GM23248 (cell line): ENCODE measurements at regions not wholly inside any gene's neighbourhood (a gene's known extent, or its start where the extent isn't known, plus 50 kb on each side); places are given as distances from the start of the nearest gene placed in this dataset.

Experiments
- EZH2 ChIP-seq: fragments of 200-600 bp; sonication (generic); IDR thresholded peaks from 2 replicates; pipeline ENCODE4 v1.6.1; 2018; ENCODE audit warnings: antibody characterized with exemption, mild to moderate bottlenecking; ENCODE audit not compliant: insufficient read depth, poor library complexity, severe bottlenecking
- EZH2phosphoT487 ChIP-seq: fragments of 200-600 bp; sonication (generic); IDR thresholded peaks from 2 replicates; pipeline ENCODE4 v1.6.1; 2018; ENCODE audit warnings: antibody characterized with exemption, moderate library complexity, mild to moderate bottlenecking, low read depth; ENCODE audit not compliant: insufficient read depth

DNA sequence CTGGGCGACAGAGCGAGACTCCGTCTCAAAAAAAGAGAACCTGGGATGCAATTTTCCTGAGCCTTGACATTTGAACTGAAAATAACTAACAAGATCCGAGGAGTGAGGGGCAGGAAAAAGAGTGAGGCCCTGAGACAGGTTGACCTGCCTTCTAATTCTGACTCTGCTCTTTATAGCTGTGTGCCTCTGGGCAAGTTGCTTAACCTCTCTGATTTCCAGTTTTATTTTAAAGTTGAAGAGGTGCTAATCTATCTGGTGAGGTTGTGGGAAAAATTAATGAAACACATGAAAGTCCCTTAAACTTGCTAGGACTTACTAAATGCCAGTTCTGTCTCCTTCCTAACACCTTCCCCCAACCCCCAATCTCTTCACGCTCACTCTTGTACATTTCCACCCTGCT lies 108.4 kb upstream of the MGAT5 start:
- no peak for TF ChIP-seq EZH2phosphoT487
- TF ChIP-seq EZH2, result no peak
